PC-3 (cell line): ENCODE measurements at regions not wholly inside any gene's neighbourhood (a gene's known extent, or its start where the extent isn't known, plus 50 kb on each side); places are given as distances from the start of the nearest gene placed in this dataset.

Experiments
- CTCF ChIP-seq: fragments of 300-600 bp; sonication (generic); conservative IDR thresholded peaks from 2 replicates; pipeline ENCODE4 v1.5.1; 2017; ENCODE audit warnings: antibody characterized with exemption, low read depth, mild to moderate bottlenecking, low read length
- EZH2 ChIP-seq: fragments of 300-600 bp; sonication (generic); IDR thresholded peaks from one replicate; pipeline ENCODE4 v1.6.1; 2017; ENCODE audit warnings: antibody characterized with exemption, mild to moderate bottlenecking, low read length; ENCODE audit not compliant: unreplicated experiment
- EZH2phosphoT487 ChIP-seq: fragments of 300-600 bp; sonication (generic); IDR thresholded peaks from 2 replicates; pipeline ENCODE4 v1.6.1; 2018; ENCODE audit warnings: mild to moderate bottlenecking, antibody characterized with exemption, low read length, borderline replicate concordance

- no peak for TF ChIP-seq CTCF
- TF ChIP-seq EZH2phosphoT487 = no peak
- no peak for TF ChIP-seq EZH2
These were observed 55.7 kb downstream of the RTP5 start for GRCh38 chr2:241925277-241925676.
